HPDE6-E6E7 (cell line): ENCODE measurements at regions not wholly inside any gene's neighbourhood (a gene's known extent, or its start where the extent isn't known, plus 50 kb on each side); places are given as distances from the start of the nearest gene placed in this dataset.

Source experiments
- DNase-seq: peaks from one replicate; pipeline ENCODE4 v3.0.0; 2011; ENCODE audit warnings: missing footprints; ENCODE audit errors: extremely low spot score

GRCh38 chr12:66962290-66962689 is 283.4 kb upstream of the GRIP1 start:
- no peak for DNase-seq

GRCh38 chr12:66963901-66964300 is 285.0 kb upstream of the GRIP1 start:
- no peak for DNase-seq

GRCh38 chr12:66964629-66965028 is 285.8 kb upstream of the GRIP1 start:
- no peak for DNase-seq

- no peak for DNase-seq
Measured at GRCh38 chr12:66965621-66966020, 286.7 kb upstream of the GRIP1 start.

GRCh38 chr12:66971816-66972215 is 292.9 kb upstream of the GRIP1 start:
- no peak for DNase-seq

GRCh38 chr12:66976526-66976925 is 292.6 kb upstream of the CAND1 start:
- DNase-seq, result no peak

- DNase-seq, result no peak
Measured at GRCh38 chr12:66978802-66979201, 290.4 kb upstream of the CAND1 start.

- no peak for DNase-seq
Measured at GRCh38 chr12:66979251-66979650, 289.9 kb upstream of the CAND1 start.

GRCh38 chr12:66984077-66984476 is 285.1 kb upstream of the CAND1 start:
- no peak for DNase-seq

GRCh38 chr12:66984962-66985361 is 284.2 kb upstream of the CAND1 start:
- no peak for DNase-seq

GRCh38 chr12:66999141-66999540 is 270.0 kb upstream of the CAND1 start:
- DNase-seq, result no peak

GRCh38 chr12:67001251-67001650 is 267.9 kb upstream of the CAND1 start:
- DNase-seq, result no peak

GRCh38 chr12:67002720-67003119 is 266.4 kb upstream of the CAND1 start:
- DNase-seq, result no peak

GRCh38 chr12:67006610-67007009 is 262.5 kb upstream of the CAND1 start:
- no peak for DNase-seq

GRCh38 chr12:67014642-67015041 is 254.5 kb upstream of the CAND1 start:
- DNase-seq, result no peak

GRCh38 chr12:67018105-67018504 is 251.1 kb upstream of the CAND1 start:
- no peak for DNase-seq

GRCh38 chr12:67019070-67019469 is 250.1 kb upstream of the CAND1 start:
- DNase-seq, result no peak

GRCh38 chr12:67025543-67026114 is 243.5 kb upstream of the CAND1 start:
- peak; percentile 40 for DNase-seq

- DNase-seq, result no peak
Measured at GRCh38 chr12:67026487-67027246, 242.5 kb upstream of the CAND1 start.

- DNase-seq, result no peak
Measured at GRCh38 chr12:67028529-67028928, 240.6 kb upstream of the CAND1 start.

- no peak for DNase-seq
Measured at GRCh38 chr12:67034110-67034879, 234.9 kb upstream of the CAND1 start.

GRCh38 chr12:67035121-67035520 is 234.0 kb upstream of the CAND1 start:
- no peak for DNase-seq

- DNase-seq, result no peak
Measured at GRCh38 chr12:67038486-67038885, 230.7 kb upstream of the CAND1 start.
